DND-41 (cell line): ENCODE measurements at regions not wholly inside any gene's neighbourhood (a gene's known extent, or its start where the extent isn't known, plus 50 kb on each side); places are given as distances from the start of the nearest gene placed in this dataset.

Source experiments
- EZH2 ChIP-seq: IDR thresholded peaks from 3 replicates; pipeline ENCODE4 v1.6.1; 2012; ENCODE audit warnings: borderline replicate concordance, low read depth, mild to moderate bottlenecking, moderate library complexity, low read length, inconsistent platforms; ENCODE audit not compliant: severe bottlenecking
- TF ChIP-seq, protein P1 (sequence below): IDR thresholded peaks from 2 replicates; pipeline ENCODE4 v1.5.1; 2012; ENCODE audit warnings: borderline replicate concordance, low read length, moderate library complexity, mild to moderate bottlenecking; ENCODE audit not compliant: poor library complexity, severe bottlenecking; ENCODE audit errors: extremely low read depth

DNA sequence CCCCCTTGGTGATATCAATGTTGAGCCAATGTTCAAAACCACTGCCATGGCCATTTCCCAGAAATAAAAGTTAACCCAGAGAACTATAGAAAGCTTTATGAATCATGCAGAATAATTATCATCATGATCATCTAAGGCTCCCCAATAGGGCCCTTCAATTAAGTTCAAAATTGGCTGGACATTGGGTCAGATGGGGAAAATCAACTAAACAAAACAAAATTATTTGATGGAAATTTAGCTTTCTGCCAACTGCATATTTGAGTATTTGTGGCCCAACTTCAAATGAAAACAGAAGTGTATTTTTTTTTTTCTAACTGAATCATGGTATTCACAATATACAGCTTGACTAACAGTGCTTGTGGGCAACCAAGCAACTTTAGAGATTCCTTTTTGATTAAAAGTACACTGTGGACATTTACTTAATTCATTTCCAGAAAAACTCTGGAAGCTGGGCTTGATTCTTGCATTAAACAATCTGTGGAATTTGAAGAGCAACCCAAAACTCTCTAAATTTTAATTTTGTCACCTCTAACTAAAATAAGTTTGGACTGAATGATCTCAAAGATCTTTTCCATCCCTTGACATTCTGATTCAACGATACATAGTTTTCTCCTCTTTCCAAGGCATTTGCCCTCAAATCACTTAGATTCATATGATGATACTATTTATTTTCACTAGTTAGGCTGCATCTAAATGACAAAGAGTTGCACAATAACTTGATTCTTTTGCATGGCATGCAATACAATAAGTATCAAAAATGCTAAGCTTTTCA is 203.2 kb downstream of the AHR start:
- TF ChIP-seq, protein P1, sequence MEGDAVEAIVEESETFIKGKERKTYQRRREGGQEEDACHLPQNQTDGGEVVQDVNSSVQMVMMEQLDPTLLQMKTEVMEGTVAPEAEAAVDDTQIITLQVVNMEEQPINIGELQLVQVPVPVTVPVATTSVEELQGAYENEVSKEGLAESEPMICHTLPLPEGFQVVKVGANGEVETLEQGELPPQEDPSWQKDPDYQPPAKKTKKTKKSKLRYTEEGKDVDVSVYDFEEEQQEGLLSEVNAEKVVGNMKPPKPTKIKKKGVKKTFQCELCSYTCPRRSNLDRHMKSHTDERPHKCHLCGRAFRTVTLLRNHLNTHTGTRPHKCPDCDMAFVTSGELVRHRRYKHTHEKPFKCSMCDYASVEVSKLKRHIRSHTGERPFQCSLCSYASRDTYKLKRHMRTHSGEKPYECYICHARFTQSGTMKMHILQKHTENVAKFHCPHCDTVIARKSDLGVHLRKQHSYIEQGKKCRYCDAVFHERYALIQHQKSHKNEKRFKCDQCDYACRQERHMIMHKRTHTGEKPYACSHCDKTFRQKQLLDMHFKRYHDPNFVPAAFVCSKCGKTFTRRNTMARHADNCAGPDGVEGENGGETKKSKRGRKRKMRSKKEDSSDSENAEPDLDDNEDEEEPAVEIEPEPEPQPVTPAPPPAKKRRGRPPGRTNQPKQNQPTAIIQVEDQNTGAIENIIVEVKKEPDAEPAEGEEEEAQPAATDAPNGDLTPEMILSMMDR = no peak
- no peak for TF ChIP-seq EZH2
